Activated CD8-positive, alpha-beta T cell treated with anti-CD3 and anti-CD28 coated beads for 36 hours (primary cell): ENCODE measurements at regions not wholly inside any gene's neighbourhood (a gene's known extent, or its start where the extent isn't known, plus 50 kb on each side); places are given as distances from the start of the nearest gene placed in this dataset.

Experiments
- ATAC-seq: fragments of 200-7000 bp; cut with Tn5 transposase; one replicate; pipeline ENCODE4 v1.10.0; 2021; ENCODE audit warnings: mild to moderate bottlenecking, moderate library complexity
- CTCF ChIA-PET: fragments of 350-600 bp; sonication (Branson Sonifier 250); formaldehyde crosslinking; loops from one replicate; lab custom pipeline; 2021; ENCODE audit warnings: antibody characterized with exemption; lab: Charles Lee
- POLR2A ChIA-PET: fragments of 350-600 bp; sonication (Branson Sonifier 250); formaldehyde crosslinking; loops from one replicate; lab custom pipeline; 2021; ENCODE audit warnings: antibody characterized with exemption; lab: Charles Lee
- DNase-seq: peaks from one replicate; pipeline ENCODE4 v3.0.0-alpha.2; 2020
- H3K27ac Mint-ChIP-seq: one replicate; pipeline ENCODE4 v1.8.0; 2021; ENCODE audit warnings: mild to moderate bottlenecking, mixed read lengths
- H3K27me3 Mint-ChIP-seq: one replicate; pipeline ENCODE4 v1.8.0; 2021; ENCODE audit warnings: mixed read lengths
- H3K36me3 Mint-ChIP-seq: one replicate; pipeline ENCODE4 v1.8.0; 2021; ENCODE audit warnings: low read depth, mixed read lengths
- H3K4me1 Mint-ChIP-seq: one replicate; pipeline ENCODE4 v1.8.0; 2021; ENCODE audit warnings: low read depth, mixed read lengths
- H3K4me3 Mint-ChIP-seq: one replicate; pipeline ENCODE4 v1.8.0; 2021; ENCODE audit warnings: mild to moderate bottlenecking, moderate library complexity, mixed read lengths
- H3K9me3 Mint-ChIP-seq: one replicate; pipeline ENCODE4 v1.8.0; 2021; ENCODE audit warnings: mixed read lengths
- CTCF ChIP-seq: fragments of 200-600 bp; IDR thresholded peaks from one replicate; pipeline ENCODE4 v1.8.0; 2022; ENCODE audit warnings: antibody characterized with exemption, mild to moderate bottlenecking
- intact Hi-C: fragments of 100-400 bp; cut with micrococcal nuclease; formaldehyde crosslinking; loops from one replicate; pipeline ENCODE4 v1.10.0; 2022

- ChIA-PET CTCF (no interaction called here), POLR2A (no interaction called here)
- Mint-ChIP-seq H3K36me3 (no peaks in the 10 kb centered on the region), H3K4me3 (no peak overlapping the region), H3K4me1 (no peaks in the 10 kb centered on the region), H3K9me3 (peaks cover 2% of the 10 kb centered on the region), H3K27ac (no peak overlapping the region), H3K27me3 (no peaks in the 10 kb centered on the region)
- no peak for DNase-seq
- no peak for TF ChIP-seq CTCF
- intact Hi-C loops: no loop called here
- ATAC-seq: no peak
Observed at GRCh38 chr3:67278015-67278618, 280.0 kb downstream of the KBTBD8 start.

- intact Hi-C loops: no loop called here
- no peaks in the 10 kb centered on the region for H3K27me3 Mint-ChIP-seq
- POLR2A ChIA-PET: no interaction called here
- no peak for ATAC-seq
- CTCF ChIA-PET: no interaction called here
- DNase-seq: no peak
- peaks cover 2% of the 10 kb centered on the region for H3K4me1 Mint-ChIP-seq
- H3K9me3 Mint-ChIP-seq: peaks cover 2% of the 10 kb centered on the region
- H3K36me3 Mint-ChIP-seq: no peaks in the 10 kb centered on the region
- no peak overlapping the region for H3K4me3 Mint-ChIP-seq
- TF ChIP-seq CTCF: no peak
- no peak overlapping the region for H3K27ac Mint-ChIP-seq
Observed at GRCh38 chr3:67286586-67286985, 288.5 kb downstream of the KBTBD8 start.

GRCh38 chr3:67288466-67289106 lies 290.5 kb downstream of the KBTBD8 start:
- Mint-ChIP-seq H3K27ac (no peak overlapping the region), H3K4me1 (peaks cover 11% of the 10 kb centered on the region), H3K36me3 (no peaks in the 10 kb centered on the region), H3K27me3 (no peaks in the 10 kb centered on the region), H3K9me3 (no peaks in the 10 kb centered on the region), H3K4me3 (no peak overlapping the region)
- intact Hi-C loops: no loop called here
- ATAC-seq: no peak
- no peak for DNase-seq
- POLR2A ChIA-PET: no interaction called here
- no peak for TF ChIP-seq CTCF
- CTCF ChIA-PET: no interaction called here

GRCh38 chr3:67289626-67290025 lies 291.5 kb downstream of the KBTBD8 start:
- POLR2A ChIA-PET: no interaction called here
- H3K36me3 Mint-ChIP-seq: no peaks in the 10 kb centered on the region
- no peak for ATAC-seq

More at GRCh38 chr3:67289626-67290025, 291.5 kb downstream of the KBTBD8 start:
- Mint-ChIP-seq H3K4me1 (peaks cover 12% of the 10 kb centered on the region), H3K27me3 (no peaks in the 10 kb centered on the region), H3K9me3 (no peaks in the 10 kb centered on the region), H3K27ac (no peak overlapping the region), H3K4me3 (no peak overlapping the region)
- no peak for TF ChIP-seq CTCF
- intact Hi-C loops: no loop called here
- CTCF ChIA-PET: no interaction called here
- no peak for DNase-seq
